ENCODE measurements at regions not wholly inside any gene's neighbourhood (a gene's known extent, or its start where the extent isn't known, plus 50 kb on each side); places are given as distances from the start of the nearest gene placed in this dataset.

GRCh38 chr5:88613051-88613450 lies 269.9 kb downstream of the MEF2C start:
- DNase-seq = no peak

- DNase-seq = no peak
Measured at GRCh38 chr5:88610586-88610985, 272.4 kb downstream of the MEF2C start.

- DNase-seq = no peak
Measured at GRCh38 chr5:88607492-88607891, 275.5 kb downstream of the MEF2C start.

- no peak for DNase-seq
Measured at GRCh38 chr5:88606626-88607025, 276.4 kb downstream of the MEF2C start.

- no peak for DNase-seq
Measured at GRCh38 chr5:88606173-88606572, 276.8 kb downstream of the MEF2C start.

- DNase-seq = no peak
Measured at GRCh38 chr5:88602584-88602983, 280.4 kb downstream of the MEF2C start.

- no peak for DNase-seq
Measured at GRCh38 chr5:88594441-88594840, 288.5 kb downstream of the MEF2C start.

GRCh38 chr5:88588609-88589008 lies 294.4 kb downstream of the MEF2C start:
- DNase-seq = no peak

GRCh38 chr5:88583471-88583870 lies 299.5 kb downstream of the MEF2C start:
- no peak for DNase-seq

- DNase-seq = no peak
Measured at GRCh38 chr5:88558366-88558765, 289.7 kb upstream of the TMEM161B start.

GRCh38 chr5:88557881-88558280 lies 289.2 kb upstream of the TMEM161B start:
- no peak for DNase-seq

GRCh38 chr5:88557131-88557530 lies 288.5 kb upstream of the TMEM161B start:
- DNase-seq = no peak

GRCh38 chr5:88556406-88556805 lies 287.8 kb upstream of the TMEM161B start:
- no peak for DNase-seq

- no peak for DNase-seq
Measured at GRCh38 chr5:88555674-88556073, 287.0 kb upstream of the TMEM161B start.

- DNase-seq = no peak
Measured at GRCh38 chr5:88553986-88554385, 285.3 kb upstream of the TMEM161B start.

- DNase-seq = no peak
Measured at GRCh38 chr5:88553136-88553875, 284.7 kb upstream of the TMEM161B start.

- no peak for DNase-seq
Measured at GRCh38 chr5:88552426-88552825, 283.8 kb upstream of the TMEM161B start.

- no peak for DNase-seq
Measured at GRCh38 chr5:88551724-88552345, 283.2 kb upstream of the TMEM161B start.

- no peak for DNase-seq
Measured at GRCh38 chr5:88550736-88551135, 282.1 kb upstream of the TMEM161B start.

- no peak for DNase-seq
Measured at GRCh38 chr5:88548136-88548805, 279.6 kb upstream of the TMEM161B start.

- DNase-seq = no peak
Measured at GRCh38 chr5:88545338-88545737, 276.7 kb upstream of the TMEM161B start.

GRCh38 chr5:88544671-88545070 lies 276.0 kb upstream of the TMEM161B start:
- peak; percentile 25 for DNase-seq

- DNase-seq = no peak
Measured at GRCh38 chr5:88544136-88544645, 275.5 kb upstream of the TMEM161B start.

GRCh38 chr5:88542786-88543185 lies 274.1 kb upstream of the TMEM161B start:
- no peak for DNase-seq
